CD14-positive monocyte (primary cell): ENCODE measurements at regions not wholly inside any gene's neighbourhood (a gene's known extent, or its start where the extent isn't known, plus 50 kb on each side); places are given as distances from the start of the nearest gene placed in this dataset.

Source experiments
- DNase-seq, 3 donors: peaks; one replicate each; pipeline ENCODE4 v3.0.0-alpha.2; 2011 to 2022
- H2AFZ ChIP-seq: 2 replicates; pipeline ENCODE4 v1.6.0; 2012; ENCODE audit warnings: mild to moderate bottlenecking, low read depth, low read length, inconsistent platforms; ENCODE audit not compliant: insufficient read depth, poor library complexity, severe bottlenecking
- H3K27ac ChIP-seq, 2 donors: 1 replicate in 1 of 2; 2 replicates in 1 of 2; pipeline ENCODE4 v1.5.1; 2012 to 2013; ENCODE audit warnings: low read length in 2 of 2, control low read depth in 1 of 2, inconsistent platforms in 1 of 2, low read depth in 1 of 2, mild to moderate bottlenecking in 1 of 2
- H3K27me3 ChIP-seq, 2 donors: one replicate each; pipeline versions ENCODE4 v1.6.0 to v1.6.1; 2011 to 2013; ENCODE audit warnings: low read length in 2 of 2; ENCODE audit not compliant: control insufficient read depth in 2 of 2, insufficient read depth in 2 of 2
- H3K36me3 ChIP-seq, 2 donors: replicated peaks in 1 of 2; 1 replicate in 1 of 2; 2 replicates in 1 of 2; pipeline versions ENCODE4 v1.5.1 to v1.6.1; 2012 to 2013; ENCODE audit warnings: low read length in 2 of 2, control low read depth in 1 of 2, inconsistent platforms in 1 of 2, mild to moderate bottlenecking in 1 of 2; ENCODE audit not compliant: insufficient read depth in 2 of 2, control insufficient read depth in 1 of 2
- H3K4me1 ChIP-seq, 2 donors: 1 replicate in 1 of 2; 2 replicates in 1 of 2; pipeline versions ENCODE4 v1.5.1 to v1.6.1; 2012 to 2013; ENCODE audit warnings: low read length in 2 of 2, control low read depth in 1 of 2, inconsistent platforms in 1 of 2, mild to moderate bottlenecking in 1 of 2, moderate library complexity in 1 of 2; ENCODE audit not compliant: insufficient read depth in 2 of 2, control insufficient read depth in 1 of 2
- H3K4me2 ChIP-seq: replicated peaks from 2 replicates; pipeline ENCODE3; 2012; ENCODE audit warnings: low read length, moderate library complexity, mild to moderate bottlenecking; ENCODE audit not compliant: poor library complexity, severe bottlenecking; ENCODE audit errors: extremely low read depth
- H3K4me3 ChIP-seq, 3 experiments: fragments of 200-600 bp in 1 of 3; sonication (generic) in 1 of 3; replicated peaks in 1 of 3; 1 replicate in 2 of 3; 2 replicates in 1 of 3; pipeline ENCODE4 v1.5.1; 2011 to 2013; ENCODE audit warnings: low read length in 3 of 3, mild to moderate bottlenecking in 3 of 3, control low read depth in 2 of 3, low read depth in 2 of 3, inconsistent platforms in 1 of 3, moderate library complexity in 1 of 3
- H3K79me2 ChIP-seq: 2 replicates; pipeline ENCODE4 v1.6.0; 2012; ENCODE audit warnings: mild to moderate bottlenecking, control low read depth, inconsistent platforms, low read length, moderate library complexity; ENCODE audit not compliant: insufficient read depth
- H3K9ac ChIP-seq: 2 replicates; pipeline ENCODE4 v1.6.0; 2017; ENCODE audit warnings: low read length, mild to moderate bottlenecking; ENCODE audit not compliant: insufficient read depth, poor library complexity, severe bottlenecking
- H3K9me3 ChIP-seq, 2 donors: replicated peaks in 1 of 2; 1 replicate in 1 of 2; 2 replicates in 1 of 2; pipeline versions ENCODE4 v1.5.1 to v1.6.1; 2012 to 2013; ENCODE audit warnings: low read length in 2 of 2, control low read depth in 1 of 2; ENCODE audit not compliant: control insufficient read depth in 1 of 2, insufficient read depth in 1 of 2
- H4K20me1 ChIP-seq: 2 replicates; pipeline ENCODE4 v1.6.0; 2012; ENCODE audit warnings: mild to moderate bottlenecking, low read length, control low read depth, moderate library complexity; ENCODE audit not compliant: insufficient read depth
- H3K27ac Mint-ChIP-seq, 7 donors: one replicate each; pipeline ENCODE4 v1.8.0; 2020; ENCODE audit warnings: mild to moderate bottlenecking in 7 of 7, mixed read lengths in 7 of 7, moderate library complexity in 6 of 7, inconsistent platforms in 2 of 7
- H3K27me3 Mint-ChIP-seq, 3 donors: one replicate each; pipeline ENCODE4 v1.8.0; 2021 to 2022; ENCODE audit warnings: low read depth in 3 of 3, mild to moderate bottlenecking in 3 of 3, mixed read lengths in 3 of 3, moderate library complexity in 3 of 3, inconsistent platforms in 1 of 3
- H3K36me3 Mint-ChIP-seq, 2 donors: one replicate each; pipeline ENCODE4 v1.8.0; 2020; ENCODE audit warnings: mixed read lengths in 2 of 2, inconsistent platforms in 1 of 2, mild to moderate bottlenecking in 1 of 2
- H3K4me1 Mint-ChIP-seq: one replicate; pipeline ENCODE4 v1.8.0; 2020; ENCODE audit warnings: mild to moderate bottlenecking, mixed read lengths
- H3K4me3 Mint-ChIP-seq, 2 donors: one replicate each; pipeline ENCODE4 v1.8.0; 2020; ENCODE audit warnings: mild to moderate bottlenecking in 2 of 2, mixed read lengths in 2 of 2, moderate library complexity in 1 of 2
- H3K9me3 Mint-ChIP-seq, 7 donors: one replicate each; pipeline ENCODE4 v1.8.0; 2020 to 2022; ENCODE audit warnings: mixed read lengths in 7 of 7, mild to moderate bottlenecking in 6 of 7, moderate library complexity in 6 of 7, inconsistent platforms in 2 of 7
- CTCF ChIP-seq: fragments of 200-600 bp; IDR thresholded peaks from one replicate; pipeline ENCODE4 v1.8.0; 2022; ENCODE audit warnings: antibody characterized with exemption, mild to moderate bottlenecking
- WGBS: methylation state at CpG from one replicate; pipeline ENCODE4 v1.1.5; 2013; ENCODE audit warnings: missing lambda C conversion rate; ENCODE audit not compliant: insufficient coverage; 5-methylcytosine and 5-hydroxymethylcytosine counted together
- intact Hi-C, 2 donors: fragments of 100-400 bp; cut with micrococcal nuclease; formaldehyde crosslinking; loops; one replicate each; pipeline versions ENCODE4 v1.15.0 to v1.15.1; 2023

- Mint-ChIP-seq H3K4me1 (no peaks in the 10 kb centered on the region), H3K27me3 (no peaks in the 10 kb centered on the region), H3K4me3 (no peak overlapping the region), H3K27ac (no peak overlapping the region), H3K9me3 (peaks cover 0 to 3% (median 0%) of the 10 kb centered on the region in 7 donors), H3K36me3 (no peaks in the 10 kb centered on the region)
- no peaks in the 10 kb centered on the region for H3K4me1 ChIP-seq
- no peak for TF ChIP-seq CTCF
- no peak overlapping the region for H3K27ac ChIP-seq
- H2AFZ ChIP-seq = no peak overlapping the region
- H3K36me3 ChIP-seq = no peaks in the 10 kb centered on the region
- no peak overlapping the region for H3K9ac ChIP-seq
- intact Hi-C loops = no loop called here
- no peaks in the 10 kb centered on the region for H4K20me1 ChIP-seq
- no peak overlapping the region for H3K4me3 ChIP-seq
- no peaks in the 10 kb centered on the region for H3K27me3 ChIP-seq
- no peaks in the 10 kb centered on the region for H3K9me3 ChIP-seq
- DNase-seq = no peak
- no CpG with 5 or more reads among the region's 2 CpGs for WGBS
- H3K4me2 ChIP-seq = no peak overlapping the region
- no peaks in the 10 kb centered on the region for H3K79me2 ChIP-seq
Measured at GRCh38 chr3:81217101-81217500, 544.3 kb downstream of the GBE1 start.

- TF ChIP-seq CTCF = no peak
- H3K9me3 ChIP-seq = no peaks in the 10 kb centered on the region
- no peak overlapping the region for H3K4me2 ChIP-seq
- H3K4me1 ChIP-seq = no peaks in the 10 kb centered on the region
- H4K20me1 ChIP-seq = no peaks in the 10 kb centered on the region
- no peak overlapping the region for H3K27ac ChIP-seq
- H3K4me3 Mint-ChIP-seq = no peak overlapping the region
- peaks cover 0 to 3% (median 0%) of the 10 kb centered on the region in 7 donors for H3K9me3 Mint-ChIP-seq
- H3K9ac ChIP-seq = no peak overlapping the region
- no peak overlapping the region for H3K4me3 ChIP-seq
- no peak overlapping the region for H2AFZ ChIP-seq
- no peaks in the 10 kb centered on the region for H3K79me2 ChIP-seq
- H3K4me1 Mint-ChIP-seq = no peaks in the 10 kb centered on the region
- H3K36me3 Mint-ChIP-seq = no peaks in the 10 kb centered on the region
- no peaks in the 10 kb centered on the region for H3K27me3 Mint-ChIP-seq
- no peaks in the 10 kb centered on the region for H3K36me3 ChIP-seq
- H3K27me3 ChIP-seq = no peaks in the 10 kb centered on the region
- H3K27ac Mint-ChIP-seq = no peak overlapping the region
- WGBS = 79% methylated on average over 2 of the region's 4 CpGs
- intact Hi-C loops = no loop called here
- no peak for DNase-seq
Measured at GRCh38 chr3:81216192-81216591, 545.3 kb downstream of the GBE1 start.
